ENCODE measurements at regions not wholly inside any gene's neighbourhood (a gene's known extent, or its start where the extent isn't known, plus 50 kb on each side); places are given as distances from the start of the nearest gene placed in this dataset.

- Histone ChIP-seq H4K5ac (ENCODE audit: insufficient read length, low read depth, low read length) (no peak overlapping the region), H3K4ac (ENCODE audit: low read depth, low read length) (no peak overlapping the region), H2BK12ac (ENCODE audit: insufficient read length, low read depth, low read length) (no peak overlapping the region), H3K18ac (ENCODE audit: insufficient read length, low read depth, low read length) (no peak overlapping the region), H2AFZ (ENCODE audit: low read length) (no peak overlapping the region), H3K9ac (ENCODE audit: extremely low read depth, insufficient read length, low read length) (no peak overlapping the region), H2BK20ac (ENCODE audit: low read depth, low read length, poor library complexity, severe bottlenecking) (no peak overlapping the region), H3K14ac (ENCODE audit: insufficient read depth, low read length) (no peak overlapping the region), H3K79me2 (ENCODE audit: insufficient read depth, low read length) (no peaks in the 10 kb centered on the region), H3K79me1 (ENCODE audit: insufficient read depth, low read depth, low read length, poor library complexity, severe bottlenecking) (no peaks in the 10 kb centered on the region), H4K91ac (ENCODE audit: insufficient read length, low read depth, low read length) (no peak overlapping the region), H2BK15ac (ENCODE audit: low read depth, low read length) (no peak overlapping the region), H2AK5ac (ENCODE audit: insufficient read length, low read length) (no peak overlapping the region), H3K4me2 (ENCODE audit: insufficient read depth, insufficient read length, low read length) (no peak overlapping the region), H3T11ph (ENCODE audit: low read length) (no peak overlapping the region), H3K27ac (ENCODE audit: insufficient read length, low read depth, low read length) (no peak overlapping the region), H2BK5ac (ENCODE audit: insufficient read length, low read length) (no peak overlapping the region), H3K56ac (ENCODE audit: insufficient read length, low read depth, low read length) (no peak overlapping the region), H3K9me3 (ENCODE audit: control insufficient read depth, low read depth, low read length) (no peaks in the 10 kb centered on the region), H4K8ac (replicated peaks; ENCODE audit: insufficient read length, low read depth, low read length) (no peak overlapping the region), H3K4me1 (ENCODE audit: insufficient read depth, low read length) (peaks cover 3% of the 10 kb centered on the region; the same call in 1 of the 2 replicates), H2BK120ac (ENCODE audit: low read depth, low read length, poor library complexity, severe bottlenecking) (no peak overlapping the region), H3K27me3 (ENCODE audit: insufficient read depth, low read length) (no peaks in the 10 kb centered on the region), H4K20me1 (ENCODE audit: control insufficient read depth, insufficient read depth, insufficient read length) (no peaks in the 10 kb centered on the region), H3K23me2 (ENCODE audit: insufficient read length, low read depth, low read length, poor library complexity, severe bottlenecking) (no peaks in the 10 kb centered on the region), H3K23ac (ENCODE audit: insufficient read length, low read depth, low read length) (no peak overlapping the region)
- no CpG with 5 or more reads among the region's 1 CpG for WGBS (ENCODE audit: extremely low coverage, insufficient read length, low lambda C conversion rate)
- H3K4me3 Mint-ChIP-seq: no peak overlapping the region
- H3K36me3 Mint-ChIP-seq (ENCODE audit: insufficient read depth in 1 of 3, low read depth in 3 of 3): peaks cover 0 to 6% (median 5%) of the 10 kb centered on the region in 3 experiments; a peak in 5 of 7 replicates
- H3K9me3 Mint-ChIP-seq: no peaks in the 10 kb centered on the region
- H3K27me3 Mint-ChIP-seq (ENCODE audit: low read depth): no peaks in the 10 kb centered on the region
- peaks cover 17 to 21% of the 10 kb centered on the region in 2 experiments for H3K4me1 Mint-ChIP-seq
- no peak for DNase-seq
- H3K27ac Mint-ChIP-seq: no peak overlapping the region
- TF ChIP-seq CTCF (conservative IDR thresholded peaks at IDR 0.05): no peak
Observed at GRCh38 chr3:78455166-78455565, 1312.6 kb downstream of the ROBO1 start.
